GM23338 (cell line): ENCODE measurements at regions not wholly inside any gene's neighbourhood (a gene's known extent, or its start where the extent isn't known, plus 50 kb on each side); places are given as distances from the start of the nearest gene placed in this dataset.

Experiments
- ATAC-seq: fragments of 200-7000 bp; cut with Tn5 transposase; 3 replicates; pipeline ENCODE4 v1.9.1; 2020
- DNase-seq: peaks from one replicate; pipeline ENCODE4 v3.0.0-alpha.2; 2015; ENCODE audit warnings: low spot score
- H2AFZ ChIP-seq: fragments of 200-600 bp; sonication (generic); 2 replicates; pipeline ENCODE4 v1.8.0; 2016; ENCODE audit warnings: antibody characterized with exemption, mild to moderate bottlenecking, moderate library complexity
- H3F3A ChIP-seq: fragments of 200-600 bp; sonication (generic); replicated peaks from 2 replicates; pipeline ENCODE4 v1.8.0; 2017; ENCODE audit warnings: antibody characterized with exemption, mixed run types, low read depth
- H3K27ac ChIP-seq: fragments of 200-600 bp; sonication (generic); 2 replicates; pipeline ENCODE4 v1.6.1; 2016; ENCODE audit warnings: low read depth
- H3K27me3 ChIP-seq: fragments of 200-600 bp; sonication (generic); 2 replicates; pipeline ENCODE4 v1.8.0; 2016; ENCODE audit warnings: mild to moderate bottlenecking, mixed run types, moderate library complexity; ENCODE audit not compliant: insufficient read depth
- H3K36me3 ChIP-seq: fragments of 200-600 bp; sonication (generic); 2 replicates; pipeline ENCODE4 v1.8.0; 2016; ENCODE audit warnings: mild to moderate bottlenecking; ENCODE audit not compliant: insufficient read depth
- H3K4me1 ChIP-seq: fragments of 200-600 bp; sonication (generic); 2 replicates; pipeline ENCODE4 v1.8.0; 2016; ENCODE audit warnings: mild to moderate bottlenecking, moderate library complexity; ENCODE audit not compliant: insufficient read depth
- H3K4me2 ChIP-seq: fragments of 200-600 bp; sonication (generic); 2 replicates; pipeline ENCODE4 v1.7.1; 2017; ENCODE audit warnings: mixed run types
- H3K4me3 ChIP-seq: fragments of 200-600 bp; sonication (generic); 2 replicates; pipeline ENCODE4 v1.6.1; 2016; ENCODE audit warnings: mixed run types
- H3K79me2 ChIP-seq: fragments of 200-600 bp; sonication (generic); replicated peaks from 2 replicates; pipeline ENCODE4 v1.8.0; 2017; ENCODE audit warnings: mild to moderate bottlenecking; ENCODE audit not compliant: insufficient read depth
- H3K9me2 ChIP-seq: fragments of 200-600 bp; sonication (generic); 2 replicates; pipeline ENCODE4 v1.8.0; 2017; ENCODE audit not compliant: insufficient read depth
- H4K20me1 ChIP-seq: fragments of 200-600 bp; sonication (generic); replicated peaks from 2 replicates; pipeline ENCODE4 v1.8.0; 2017; ENCODE audit warnings: mild to moderate bottlenecking; ENCODE audit not compliant: insufficient read depth
- H3K27ac Mint-ChIP-seq: 2 replicates; pipeline ENCODE4 v1.8.0; 2020; ENCODE audit warnings: inconsistent platforms, mild to moderate bottlenecking, moderate library complexity, mixed read lengths
- H3K27me3 Mint-ChIP-seq: 3 replicates; pipeline ENCODE4 v1.8.0; 2022; ENCODE audit warnings: low read depth, mild to moderate bottlenecking, moderate library complexity, mixed read lengths, inconsistent platforms; ENCODE audit not compliant: insufficient read depth, poor library complexity
- H3K36me3 Mint-ChIP-seq: 3 replicates; pipeline ENCODE4 v1.8.0; 2021; ENCODE audit warnings: low read depth, mild to moderate bottlenecking, inconsistent platforms, moderate library complexity, mixed read lengths
- H3K4me1 Mint-ChIP-seq: 3 replicates; pipeline ENCODE4 v1.8.0; 2020; ENCODE audit warnings: mild to moderate bottlenecking, inconsistent platforms, mixed read lengths
- H3K4me3 Mint-ChIP-seq: 3 replicates; pipeline ENCODE4 v1.8.0; 2021; ENCODE audit warnings: moderate library complexity, mild to moderate bottlenecking, inconsistent platforms, mixed read lengths
- H3K9me3 Mint-ChIP-seq: 3 replicates; pipeline ENCODE4 v1.8.0; 2020; ENCODE audit warnings: moderate library complexity, mild to moderate bottlenecking, inconsistent platforms, mixed read lengths
- CTCF ChIP-seq, 2 experiments: fragments of 200-600 bp in 1 of 2; sonication (generic) in 1 of 2; conservative IDR thresholded peaks; 2 replicates each; pipeline versions ENCODE4 v1.5.1 to v1.6.1; 2016 to 2017; ENCODE audit warnings: antibody characterized with exemption in 2 of 2, low read depth in 2 of 2, mild to moderate bottlenecking in 2 of 2, moderate library complexity in 1 of 2
- ETS1 ChIP-seq: IDR thresholded peaks from 2 replicates; pipeline ENCODE4 v1.6.1; 2016; ENCODE audit warnings: antibody characterized with exemption
- EZH2 ChIP-seq: fragments of 200-600 bp; sonication (generic); IDR thresholded peaks from one replicate; pipeline ENCODE4 v1.8.0; 2017; ENCODE audit warnings: antibody characterized with exemption, mild to moderate bottlenecking, low read depth; ENCODE audit not compliant: unreplicated experiment
- JUNB ChIP-seq: IDR thresholded peaks from one replicate; pipeline ENCODE4 v1.6.1; 2016; ENCODE audit warnings: antibody characterized with exemption; ENCODE audit not compliant: unreplicated experiment
- NANOG ChIP-seq: IDR thresholded peaks from 2 replicates; pipeline ENCODE4 v1.6.1; 2016; ENCODE audit warnings: antibody characterized with exemption, borderline replicate concordance
- POLR2AphosphoS5 ChIP-seq: IDR thresholded peaks from 2 replicates; pipeline ENCODE4 v1.6.1; 2016; ENCODE audit warnings: antibody characterized with exemption, low read depth
- REST ChIP-seq: IDR thresholded peaks from one replicate; pipeline ENCODE4 v1.6.1; 2018; ENCODE audit warnings: antibody characterized with exemption; ENCODE audit not compliant: unreplicated experiment
- STAT1 ChIP-seq: IDR thresholded peaks from one replicate; pipeline ENCODE4 v1.6.1; 2016; ENCODE audit warnings: antibody characterized with exemption; ENCODE audit not compliant: unreplicated experiment
- ZNF114 ChIP-seq: fragments of 250-450 bp; sonication (Bioruptor Pico); IDR thresholded peaks from 2 replicates; pipeline ENCODE4 v1.5.0; 2020; ENCODE audit warnings: mild to moderate bottlenecking, moderate library complexity
- ZNF331 ChIP-seq: fragments of 250-450 bp; sonication (Bioruptor Pico); IDR thresholded peaks from 2 replicates; pipeline ENCODE4 v1.5.0; 2020; ENCODE audit warnings: low read depth, mild to moderate bottlenecking, moderate library complexity
- ZNF462 ChIP-seq: fragments of 250-450 bp; sonication (Bioruptor Pico); IDR thresholded peaks from 2 replicates; pipeline ENCODE4 v1.5.0; 2020; ENCODE audit warnings: mild to moderate bottlenecking, moderate library complexity

GRCh38 chr5:62682059-62682458 lies 103.4 kb downstream of the LRRC70 start:
- Mint-ChIP-seq H3K36me3 (peaks cover 23% of the 10 kb centered on the region), H3K27ac (no peak overlapping the region), H3K9me3 (peaks cover 43% of the 10 kb centered on the region), H3K4me3 (no peak overlapping the region), H3K4me1 (no peaks in the 10 kb centered on the region), H3K27me3 (no peaks in the 10 kb centered on the region)
- H4K20me1 ChIP-seq: no peaks in the 10 kb centered on the region
- no peaks in the 10 kb centered on the region for H3K4me1 ChIP-seq
- H3K27me3 ChIP-seq: no peaks in the 10 kb centered on the region
- H3K79me2 ChIP-seq: no peaks in the 10 kb centered on the region
- H3F3A ChIP-seq: no peaks in the 10 kb centered on the region
- H3K9me2 ChIP-seq: no peaks in the 10 kb centered on the region; the same call in 1 of the 2 replicates
- H3K27ac ChIP-seq: no peak overlapping the region
- DNase-seq (no peak), ATAC-seq (no peak)
- no peak for TF ChIP-seq CTCF (conservative IDR thresholded peaks at IDR 0.05; ENCODE audit: low read depth in 2 of 2)
- no peak for TF ChIP-seq ETS1
- no peak for TF ChIP-seq ZNF462
- no peak for TF ChIP-seq EZH2
- no peak for TF ChIP-seq ZNF114 (CRISPR knock-in tag)
- no peak for TF ChIP-seq ZNF331
- no peak for TF ChIP-seq STAT1
- no peak for TF ChIP-seq NANOG
- TF ChIP-seq REST: no peak
- no peak for TF ChIP-seq POLR2AphosphoS5
- no peak for TF ChIP-seq JUNB
- no peak overlapping the region for H3K4me3 ChIP-seq
- no peak overlapping the region for H2AFZ ChIP-seq
- no peaks in the 10 kb centered on the region; the same call in none of the 2 replicates for H3K36me3 ChIP-seq
- no peak overlapping the region for H3K4me2 ChIP-seq
